Mesothelial cell of epicardium (in vitro differentiated cells): ENCODE measurements at regions not wholly inside any gene's neighbourhood (a gene's known extent, or its start where the extent isn't known, plus 50 kb on each side); places are given as distances from the start of the nearest gene placed in this dataset.
"Not testable (repeated sequence)": the region's sequence is repeated elsewhere in the genome, so short reads cannot be mapped to it uniquely, and the experiment has no call there.

Experiments
- DNase-seq, 2 experiments: peaks; one replicate each; pipeline ENCODE4 v3.0.0; 2021; ENCODE audit warnings: low spot score in 2 of 2; ENCODE audit not compliant: unreplicated experiment in 2 of 2
- H3K27ac Mint-ChIP-seq: 2 replicates; pipeline ENCODE4 v1.8.0; 2021; ENCODE audit warnings: mixed read lengths
- H3K27me3 Mint-ChIP-seq: 2 replicates; pipeline ENCODE4 v1.8.0; 2021; ENCODE audit warnings: low read depth, mixed read lengths
- H3K36me3 Mint-ChIP-seq: 2 replicates; pipeline ENCODE4 v1.8.0; 2021; ENCODE audit warnings: mixed read lengths
- H3K4me1 Mint-ChIP-seq: 2 replicates; pipeline ENCODE4 v1.8.0; 2021; ENCODE audit warnings: mixed read lengths
- H3K4me3 Mint-ChIP-seq: 2 replicates; pipeline ENCODE4 v1.8.0; 2021; ENCODE audit warnings: mild to moderate bottlenecking, moderate library complexity, mixed read lengths
- H3K9me3 Mint-ChIP-seq: 2 replicates; pipeline ENCODE4 v1.8.0; 2021; ENCODE audit warnings: mixed read lengths
- TF ChIP-seq, protein P1 (sequence below): fragments of 200-600 bp; sonication (generic); IDR thresholded peaks from one replicate; pipeline ENCODE4 v1.5.0; 2021; ENCODE audit warnings: antibody characterized with exemption; ENCODE audit not compliant: unreplicated experiment

GRCh38 chr1:197994907-197995407 lies 77.8 kb downstream of the LHX9 start:
- Mint-ChIP-seq H3K27ac (no peak overlapping the region), H3K9me3 (peaks cover 6% of the 10 kb centered on the region), H3K36me3 (no peaks in the 10 kb centered on the region), H3K4me1 (peaks cover 11% of the 10 kb centered on the region), H3K27me3 (peaks cover 2% of the 10 kb centered on the region), H3K4me3 (no peak overlapping the region)
- TF ChIP-seq, protein P1, sequence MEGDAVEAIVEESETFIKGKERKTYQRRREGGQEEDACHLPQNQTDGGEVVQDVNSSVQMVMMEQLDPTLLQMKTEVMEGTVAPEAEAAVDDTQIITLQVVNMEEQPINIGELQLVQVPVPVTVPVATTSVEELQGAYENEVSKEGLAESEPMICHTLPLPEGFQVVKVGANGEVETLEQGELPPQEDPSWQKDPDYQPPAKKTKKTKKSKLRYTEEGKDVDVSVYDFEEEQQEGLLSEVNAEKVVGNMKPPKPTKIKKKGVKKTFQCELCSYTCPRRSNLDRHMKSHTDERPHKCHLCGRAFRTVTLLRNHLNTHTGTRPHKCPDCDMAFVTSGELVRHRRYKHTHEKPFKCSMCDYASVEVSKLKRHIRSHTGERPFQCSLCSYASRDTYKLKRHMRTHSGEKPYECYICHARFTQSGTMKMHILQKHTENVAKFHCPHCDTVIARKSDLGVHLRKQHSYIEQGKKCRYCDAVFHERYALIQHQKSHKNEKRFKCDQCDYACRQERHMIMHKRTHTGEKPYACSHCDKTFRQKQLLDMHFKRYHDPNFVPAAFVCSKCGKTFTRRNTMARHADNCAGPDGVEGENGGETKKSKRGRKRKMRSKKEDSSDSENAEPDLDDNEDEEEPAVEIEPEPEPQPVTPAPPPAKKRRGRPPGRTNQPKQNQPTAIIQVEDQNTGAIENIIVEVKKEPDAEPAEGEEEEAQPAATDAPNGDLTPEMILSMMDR = no peak
- DNase-seq = no peak

- H3K27ac Mint-ChIP-seq = no peak overlapping the region
- no peak for DNase-seq
- H3K27me3 Mint-ChIP-seq = peaks cover 2% of the 10 kb centered on the region
- H3K36me3 Mint-ChIP-seq = no peaks in the 10 kb centered on the region
- no peak overlapping the region for H3K4me3 Mint-ChIP-seq
- TF ChIP-seq, protein P1 = no peak
- peaks cover 11% of the 10 kb centered on the region for H3K4me1 Mint-ChIP-seq
- H3K9me3 Mint-ChIP-seq = peaks cover 6% of the 10 kb centered on the region
Measured at GRCh38 chr1:197995408-197996258, 78.5 kb downstream of the LHX9 start.

GRCh38 chr1:197996259-197996512 lies 79.0 kb downstream of the LHX9 start:
- not testable (repeated sequence) for DNase-seq, H3K27ac Mint-ChIP-seq, H3K4me3 Mint-ChIP-seq, H3K9me3 Mint-ChIP-seq, H3K27me3 Mint-ChIP-seq, H3K36me3 Mint-ChIP-seq
- peaks cover 11% of the 10 kb centered on the region for H3K4me1 Mint-ChIP-seq

DNA sequence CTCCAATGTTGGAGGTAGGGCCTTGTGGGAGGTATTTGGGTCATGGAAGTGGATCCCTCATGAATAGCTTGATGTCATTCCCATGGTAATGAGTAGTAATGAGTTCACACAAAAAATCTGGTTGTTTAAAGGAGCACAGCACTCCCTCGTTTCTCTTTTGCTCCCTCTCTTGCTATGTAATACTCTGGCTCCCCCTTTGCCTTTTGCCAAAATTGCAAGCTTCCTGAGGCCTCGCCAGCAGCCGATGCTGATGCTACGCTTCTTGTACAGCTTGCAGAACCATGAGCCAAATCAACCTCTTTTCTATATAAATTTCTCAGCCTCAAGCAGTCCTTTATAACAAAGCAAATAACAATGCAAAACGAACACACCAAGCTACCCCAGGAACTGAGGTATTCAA lies 80.9 kb downstream of the LHX9 start:
- peaks cover 6% of the 10 kb centered on the region for H3K9me3 Mint-ChIP-seq
- peaks cover 2% of the 10 kb centered on the region for H3K4me1 Mint-ChIP-seq
- H3K4me3 Mint-ChIP-seq = no peak overlapping the region
- TF ChIP-seq, protein P1 = no peak
- peaks cover 2% of the 10 kb centered on the region for H3K27me3 Mint-ChIP-seq
- no peak overlapping the region for H3K27ac Mint-ChIP-seq
- no peak for DNase-seq
- no peaks in the 10 kb centered on the region for H3K36me3 Mint-ChIP-seq

- no peaks in the 10 kb centered on the region for H3K36me3 Mint-ChIP-seq
- no peak for DNase-seq
- peaks cover 6% of the 10 kb centered on the region for H3K9me3 Mint-ChIP-seq
- TF ChIP-seq, protein P1 = no peak
- H3K27ac Mint-ChIP-seq = no peak overlapping the region
- no peak overlapping the region for H3K4me3 Mint-ChIP-seq
- peaks cover 5% of the 10 kb centered on the region for H3K4me1 Mint-ChIP-seq
- H3K27me3 Mint-ChIP-seq = peaks cover 2% of the 10 kb centered on the region
Measured at GRCh38 chr1:198001776-198002408, 84.7 kb downstream of the LHX9 start.

DNA sequence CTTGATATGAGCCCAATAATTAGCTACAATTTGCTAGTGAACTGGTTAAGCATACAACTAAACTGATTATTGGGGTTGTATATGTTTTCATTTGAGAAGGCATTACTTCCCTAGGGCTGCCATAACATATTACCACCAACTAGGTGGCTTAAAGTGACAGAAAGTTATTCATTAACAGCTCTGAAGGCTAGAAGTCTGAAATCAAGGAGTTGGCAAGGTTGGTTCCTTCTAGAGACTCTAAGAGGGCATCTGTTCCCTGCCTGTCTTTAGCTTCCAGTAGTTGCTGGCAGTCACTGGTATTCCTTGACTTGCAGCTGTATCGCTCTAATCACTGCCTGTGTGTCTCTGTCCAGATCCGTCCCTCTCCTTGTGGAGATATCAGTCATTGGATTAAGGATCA lies 86.3 kb downstream of the LHX9 start:
- Mint-ChIP-seq H3K36me3 (no peaks in the 10 kb centered on the region), H3K27ac (no peak overlapping the region), H3K4me1 (peaks cover 9% of the 10 kb centered on the region), H3K9me3 (peaks cover 8% of the 10 kb centered on the region), H3K4me3 (no peak overlapping the region), H3K27me3 (no peaks in the 10 kb centered on the region)
- TF ChIP-seq, protein P1 = no peak
- no peak for DNase-seq
